SH-SY5Y (cell line): ENCODE measurements at regions not wholly inside any gene's neighbourhood (a gene's known extent, or its start where the extent isn't known, plus 50 kb on each side); places are given as distances from the start of the nearest gene placed in this dataset.

Source experiments
- GATA2 ChIP-seq: IDR thresholded peaks from 2 replicates; pipeline ENCODE4 v1.6.1; 2011; ENCODE audit warnings: mild to moderate bottlenecking, low read depth, low read length
- GATA3 ChIP-seq: IDR thresholded peaks from 2 replicates; pipeline ENCODE4 v1.6.1; 2011; ENCODE audit warnings: low read depth, mild to moderate bottlenecking, low read length, moderate library complexity

GRCh38 chr10:76641215-76641614 is 996.4 kb downstream of the KCNMA1 start:
- TF ChIP-seq GATA3 (no peak), GATA2 (no peak)
